ENCODE measurements at regions not wholly inside any gene's neighbourhood (a gene's known extent, or its start where the extent isn't known, plus 50 kb on each side); places are given as distances from the start of the nearest gene placed in this dataset.

DNA sequence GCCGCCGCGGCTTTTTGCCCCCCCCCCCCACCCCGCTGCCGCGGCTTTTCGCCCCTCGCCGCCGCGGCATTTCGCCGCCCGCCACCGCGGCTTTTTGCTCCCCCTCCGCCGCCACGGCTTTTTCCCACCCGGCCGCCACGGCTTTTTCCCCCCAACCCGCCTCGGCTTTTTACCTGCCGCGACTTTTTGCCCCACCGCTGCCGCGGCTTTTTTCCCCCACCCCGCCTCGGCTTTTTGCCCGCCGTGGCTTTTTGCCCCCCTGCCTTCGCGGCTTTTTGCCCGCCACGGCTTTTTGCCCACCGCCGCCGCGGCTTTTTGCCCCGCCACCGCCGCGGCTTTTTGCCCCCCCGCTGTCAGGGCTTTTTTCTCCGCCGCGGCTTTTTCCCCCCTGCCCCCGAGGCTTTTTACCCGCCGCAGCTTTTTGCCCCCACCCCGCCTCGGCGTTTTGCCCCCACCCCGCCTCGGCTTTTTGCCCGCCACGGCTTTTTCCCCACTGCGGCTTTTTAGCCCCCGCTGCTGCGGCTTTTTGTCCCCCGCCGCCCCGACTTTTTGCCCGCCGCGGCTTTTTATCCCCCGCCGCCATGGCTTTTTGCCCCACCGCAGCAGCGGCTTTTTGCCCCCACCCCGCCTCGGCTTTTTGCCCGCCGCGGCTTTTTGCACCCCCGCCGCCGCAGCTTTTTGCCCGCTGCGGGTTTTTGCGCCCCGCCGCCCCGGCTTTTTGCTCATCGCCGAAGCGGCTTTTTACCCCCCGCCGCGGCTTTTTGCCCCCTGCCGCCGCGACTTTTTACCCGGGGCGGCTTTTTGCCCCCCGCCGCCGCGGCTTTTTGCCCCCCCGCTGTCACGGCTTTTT, 527.8 kb upstream of the WSB1 start:
- TF ChIP-seq, protein P1, sequence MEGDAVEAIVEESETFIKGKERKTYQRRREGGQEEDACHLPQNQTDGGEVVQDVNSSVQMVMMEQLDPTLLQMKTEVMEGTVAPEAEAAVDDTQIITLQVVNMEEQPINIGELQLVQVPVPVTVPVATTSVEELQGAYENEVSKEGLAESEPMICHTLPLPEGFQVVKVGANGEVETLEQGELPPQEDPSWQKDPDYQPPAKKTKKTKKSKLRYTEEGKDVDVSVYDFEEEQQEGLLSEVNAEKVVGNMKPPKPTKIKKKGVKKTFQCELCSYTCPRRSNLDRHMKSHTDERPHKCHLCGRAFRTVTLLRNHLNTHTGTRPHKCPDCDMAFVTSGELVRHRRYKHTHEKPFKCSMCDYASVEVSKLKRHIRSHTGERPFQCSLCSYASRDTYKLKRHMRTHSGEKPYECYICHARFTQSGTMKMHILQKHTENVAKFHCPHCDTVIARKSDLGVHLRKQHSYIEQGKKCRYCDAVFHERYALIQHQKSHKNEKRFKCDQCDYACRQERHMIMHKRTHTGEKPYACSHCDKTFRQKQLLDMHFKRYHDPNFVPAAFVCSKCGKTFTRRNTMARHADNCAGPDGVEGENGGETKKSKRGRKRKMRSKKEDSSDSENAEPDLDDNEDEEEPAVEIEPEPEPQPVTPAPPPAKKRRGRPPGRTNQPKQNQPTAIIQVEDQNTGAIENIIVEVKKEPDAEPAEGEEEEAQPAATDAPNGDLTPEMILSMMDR (IDR thresholded peaks at IDR 0.05; ENCODE audit: poor library complexity, severe bottlenecking) = no peak
- TF ChIP-seq, protein P2, sequence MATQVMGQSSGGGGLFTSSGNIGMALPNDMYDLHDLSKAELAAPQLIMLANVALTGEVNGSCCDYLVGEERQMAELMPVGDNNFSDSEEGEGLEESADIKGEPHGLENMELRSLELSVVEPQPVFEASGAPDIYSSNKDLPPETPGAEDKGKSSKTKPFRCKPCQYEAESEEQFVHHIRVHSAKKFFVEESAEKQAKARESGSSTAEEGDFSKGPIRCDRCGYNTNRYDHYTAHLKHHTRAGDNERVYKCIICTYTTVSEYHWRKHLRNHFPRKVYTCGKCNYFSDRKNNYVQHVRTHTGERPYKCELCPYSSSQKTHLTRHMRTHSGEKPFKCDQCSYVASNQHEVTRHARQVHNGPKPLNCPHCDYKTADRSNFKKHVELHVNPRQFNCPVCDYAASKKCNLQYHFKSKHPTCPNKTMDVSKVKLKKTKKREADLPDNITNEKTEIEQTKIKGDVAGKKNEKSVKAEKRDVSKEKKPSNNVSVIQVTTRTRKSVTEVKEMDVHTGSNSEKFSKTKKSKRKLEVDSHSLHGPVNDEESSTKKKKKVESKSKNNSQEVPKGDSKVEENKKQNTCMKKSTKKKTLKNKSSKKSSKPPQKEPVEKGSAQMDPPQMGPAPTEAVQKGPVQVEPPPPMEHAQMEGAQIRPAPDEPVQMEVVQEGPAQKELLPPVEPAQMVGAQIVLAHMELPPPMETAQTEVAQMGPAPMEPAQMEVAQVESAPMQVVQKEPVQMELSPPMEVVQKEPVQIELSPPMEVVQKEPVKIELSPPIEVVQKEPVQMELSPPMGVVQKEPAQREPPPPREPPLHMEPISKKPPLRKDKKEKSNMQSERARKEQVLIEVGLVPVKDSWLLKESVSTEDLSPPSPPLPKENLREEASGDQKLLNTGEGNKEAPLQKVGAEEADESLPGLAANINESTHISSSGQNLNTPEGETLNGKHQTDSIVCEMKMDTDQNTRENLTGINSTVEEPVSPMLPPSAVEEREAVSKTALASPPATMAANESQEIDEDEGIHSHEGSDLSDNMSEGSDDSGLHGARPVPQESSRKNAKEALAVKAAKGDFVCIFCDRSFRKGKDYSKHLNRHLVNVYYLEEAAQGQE (IDR thresholded peaks at IDR 0.05; ENCODE audit: borderline replicate concordance) = no peak
- no peak for TF ChIP-seq SMC3 (conservative IDR thresholded peaks at IDR 0.05; ENCODE audit: poor library complexity)
- no peak for TF ChIP-seq EZH2 (IDR thresholded peaks at IDR 0.05; ENCODE audit: borderline replicate concordance, insufficient read depth, low read length, poor library complexity, severe bottlenecking)
- Histone ChIP-seq H3K36me3 (ENCODE audit: insufficient read depth, low read length) (no peaks in the 10 kb centered on the region), H2AFZ (ENCODE audit: low read depth, low read length) (no peak overlapping the region), H3K9me3 (ENCODE audit: low read length) (no peaks in the 10 kb centered on the region), H4K20me1 (ENCODE audit: insufficient read depth) (no peaks in the 10 kb centered on the region), H3K27ac (ENCODE audit: low read length) (no peak overlapping the region), H3F3A (ENCODE audit: insufficient read depth, low read length, poor library complexity, severe bottlenecking) (no peaks in the 10 kb centered on the region), H3K79me2 (replicated peaks; ENCODE audit: insufficient read depth, low read length) (no peaks in the 10 kb centered on the region), H3K4me2 (ENCODE audit: low read length) (no peak overlapping the region), H3K9ac (ENCODE audit: low read length) (no peak overlapping the region), H3K9me2 (ENCODE audit: insufficient read depth, low read length) (no peaks in the 10 kb centered on the region), H3K4me3 (ENCODE audit: low read length) (no peak overlapping the region), H3K27me3 (ENCODE audit: insufficient read depth, low read depth, low read length) (no peaks in the 10 kb centered on the region)

DNA sequence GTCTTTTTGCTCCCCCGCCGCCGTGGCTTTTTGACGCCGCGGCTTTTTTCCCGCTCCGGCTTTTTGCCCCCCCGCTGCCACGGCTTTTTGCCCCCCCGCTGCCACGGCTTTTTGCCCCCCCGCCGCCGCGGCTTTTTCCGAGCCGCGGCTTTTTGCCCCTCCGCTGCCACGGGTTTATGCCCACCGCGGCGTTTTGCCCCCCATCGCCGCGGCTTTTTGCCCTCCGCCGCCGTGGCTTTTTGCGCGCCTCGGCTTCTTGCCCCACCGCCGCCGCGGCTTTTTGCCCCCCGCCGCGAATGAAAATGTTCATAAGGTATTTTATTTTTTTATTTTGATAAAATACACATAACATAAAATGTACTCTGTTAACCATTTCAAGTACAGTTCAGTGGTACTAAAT, 527.2 kb upstream of the WSB1 start:
- no peak overlapping the region for H2AFZ ChIP-seq (ENCODE audit: low read depth, low read length)
- no peaks in the 10 kb centered on the region for H3K36me3 ChIP-seq (ENCODE audit: insufficient read depth, low read length)
- no peaks in the 10 kb centered on the region for H4K20me1 ChIP-seq (ENCODE audit: insufficient read depth)
- H3K27me3 ChIP-seq (ENCODE audit: insufficient read depth, low read depth, low read length) = no peaks in the 10 kb centered on the region
- no peak overlapping the region for H3K27ac ChIP-seq (ENCODE audit: low read length)
- no peak overlapping the region for H3K4me3 ChIP-seq (ENCODE audit: low read length)
- H3K9me2 ChIP-seq (ENCODE audit: insufficient read depth, low read length) = no peaks in the 10 kb centered on the region
- no peaks in the 10 kb centered on the region for H3K79me2 ChIP-seq (replicated peaks; ENCODE audit: insufficient read depth, low read length)
- H3K4me2 ChIP-seq (ENCODE audit: low read length) = no peak overlapping the region
- no peaks in the 10 kb centered on the region for H3K9me3 ChIP-seq (ENCODE audit: low read length)
- H3K9ac ChIP-seq (ENCODE audit: low read length) = no peak overlapping the region
- no peaks in the 10 kb centered on the region for H3F3A ChIP-seq (ENCODE audit: insufficient read depth, low read length, poor library complexity, severe bottlenecking)
- TF ChIP-seq MXI1 (conservative IDR thresholded peaks at IDR 0.05; ENCODE audit: poor library complexity, severe bottlenecking) = no peak
